ENCODE measurements at regions not wholly inside any gene's neighbourhood (a gene's known extent, or its start where the extent isn't known, plus 50 kb on each side); places are given as distances from the start of the nearest gene placed in this dataset.

DNA sequence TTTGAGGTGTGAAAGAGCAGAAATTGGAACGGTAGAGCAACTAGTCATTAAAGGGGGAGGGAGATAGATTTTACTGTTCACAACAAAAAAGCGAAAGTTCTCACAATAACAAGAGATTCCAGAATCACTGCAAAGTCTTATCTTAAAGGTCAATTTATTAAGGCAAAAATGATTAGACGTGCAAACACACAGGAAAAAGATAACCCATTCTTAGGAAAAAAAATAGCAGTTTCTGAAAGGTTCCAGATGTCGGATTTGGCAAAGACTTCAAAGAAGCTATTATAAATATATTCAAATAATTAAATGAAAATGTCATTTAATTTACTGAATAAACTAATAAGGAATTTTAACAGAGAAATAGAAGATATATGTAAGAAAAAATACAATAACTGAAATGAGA is 70.8 kb upstream of the GNAI1 start:
- Histone ChIP-seq H3K9ac (ENCODE audit: low read depth in 2 of 2, low read length in 2 of 2) (no peak overlapping the region), H3K4me3 (no peak overlapping the region), H3K27ac (no peak overlapping the region), H3K9me3 (no peaks in the 10 kb centered on the region), H3K27me3 (no peaks in the 10 kb centered on the region), H3K36me3 (no peaks in the 10 kb centered on the region), H3K4me1 (no peaks in the 10 kb centered on the region)
- intact Hi-C loops (cut with DNase I) = no loop called here
- TF ChIP-seq, protein P1, sequence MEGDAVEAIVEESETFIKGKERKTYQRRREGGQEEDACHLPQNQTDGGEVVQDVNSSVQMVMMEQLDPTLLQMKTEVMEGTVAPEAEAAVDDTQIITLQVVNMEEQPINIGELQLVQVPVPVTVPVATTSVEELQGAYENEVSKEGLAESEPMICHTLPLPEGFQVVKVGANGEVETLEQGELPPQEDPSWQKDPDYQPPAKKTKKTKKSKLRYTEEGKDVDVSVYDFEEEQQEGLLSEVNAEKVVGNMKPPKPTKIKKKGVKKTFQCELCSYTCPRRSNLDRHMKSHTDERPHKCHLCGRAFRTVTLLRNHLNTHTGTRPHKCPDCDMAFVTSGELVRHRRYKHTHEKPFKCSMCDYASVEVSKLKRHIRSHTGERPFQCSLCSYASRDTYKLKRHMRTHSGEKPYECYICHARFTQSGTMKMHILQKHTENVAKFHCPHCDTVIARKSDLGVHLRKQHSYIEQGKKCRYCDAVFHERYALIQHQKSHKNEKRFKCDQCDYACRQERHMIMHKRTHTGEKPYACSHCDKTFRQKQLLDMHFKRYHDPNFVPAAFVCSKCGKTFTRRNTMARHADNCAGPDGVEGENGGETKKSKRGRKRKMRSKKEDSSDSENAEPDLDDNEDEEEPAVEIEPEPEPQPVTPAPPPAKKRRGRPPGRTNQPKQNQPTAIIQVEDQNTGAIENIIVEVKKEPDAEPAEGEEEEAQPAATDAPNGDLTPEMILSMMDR (IDR thresholded peaks at IDR 0.05) = no peak
- DNase-seq = no peak

DNA sequence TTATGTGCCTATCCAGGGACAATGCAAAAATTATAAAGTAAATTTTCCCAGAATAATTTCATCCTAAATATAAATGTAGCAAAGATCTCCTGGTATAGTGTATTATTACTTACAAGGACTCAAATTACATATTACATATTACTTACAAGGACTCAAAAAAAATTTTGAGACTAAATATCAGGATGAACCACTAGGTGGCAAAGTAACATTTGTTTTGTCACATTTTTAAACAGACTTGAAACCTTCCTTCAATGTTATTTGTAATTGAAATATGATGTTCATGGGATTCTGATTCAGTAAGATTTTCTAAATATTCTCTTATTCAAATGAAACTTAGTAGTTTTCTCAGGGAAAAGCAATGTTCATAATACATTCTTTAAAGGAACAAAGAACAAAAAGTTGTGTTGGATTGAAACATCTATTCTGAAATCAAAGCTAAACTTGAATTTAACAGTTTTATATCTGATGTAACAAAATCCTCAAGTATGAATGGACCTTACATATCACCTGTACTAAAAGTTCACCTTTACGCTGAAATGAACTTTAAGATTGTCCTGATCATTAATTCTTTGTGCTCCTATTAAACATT is 74.3 kb upstream of the GNAI1 start:
- TF ChIP-seq, protein P1 (IDR thresholded peaks at IDR 0.05) = no peak
- Histone ChIP-seq H3K27ac (no peak overlapping the region), H3K4me3 (no peak overlapping the region), H3K36me3 (no peaks in the 10 kb centered on the region), H3K9me3 (no peaks in the 10 kb centered on the region), H3K9ac (ENCODE audit: low read depth in 2 of 2, low read length in 2 of 2) (no peak overlapping the region), H3K27me3 (no peaks in the 10 kb centered on the region), H3K4me1 (no peaks in the 10 kb centered on the region)
- no peak for DNase-seq
- intact Hi-C loops (cut with DNase I) = loop anchor here (2.0 kb wide), 1 partner anchor 332 kb away; no protein-coding TSS in a partner anchor

DNA sequence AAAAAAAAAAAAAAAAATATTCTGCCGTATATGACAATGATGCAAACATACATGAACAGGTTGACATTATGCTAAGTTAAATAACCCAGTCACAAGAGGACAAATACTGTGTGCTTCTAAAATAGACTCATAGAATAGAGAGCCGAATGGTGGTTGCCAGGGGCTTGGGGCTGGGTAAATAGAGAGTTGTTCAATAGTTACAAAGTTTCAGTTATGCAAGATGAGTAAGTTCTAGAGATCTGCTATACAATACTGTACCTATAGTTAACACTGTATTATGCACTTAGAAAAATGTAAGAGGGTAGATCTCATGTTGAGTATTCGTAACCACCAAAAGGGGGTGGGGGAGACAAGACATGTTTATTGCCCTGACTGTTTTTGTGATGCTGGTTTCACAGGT is 77.1 kb upstream of the GNAI1 start:
- H3K27ac ChIP-seq = no peak overlapping the region
- no peaks in the 10 kb centered on the region for H3K4me1 ChIP-seq
- TF ChIP-seq, protein P1 (IDR thresholded peaks at IDR 0.05) = no peak
- H3K36me3 ChIP-seq = no peaks in the 10 kb centered on the region
- no peak for DNase-seq
- H3K4me3 ChIP-seq = no peak overlapping the region
- intact Hi-C loops (cut with DNase I) = loop anchor here (5.0 kb wide), 1 partner anchor 395 kb away; no protein-coding TSS in a partner anchor
- H3K9me3 ChIP-seq = no peaks in the 10 kb centered on the region
- H3K27me3 ChIP-seq = no peaks in the 10 kb centered on the region
- H3K9ac ChIP-seq (ENCODE audit: low read depth in 2 of 2, low read length in 2 of 2) = no peak overlapping the region

DNA sequence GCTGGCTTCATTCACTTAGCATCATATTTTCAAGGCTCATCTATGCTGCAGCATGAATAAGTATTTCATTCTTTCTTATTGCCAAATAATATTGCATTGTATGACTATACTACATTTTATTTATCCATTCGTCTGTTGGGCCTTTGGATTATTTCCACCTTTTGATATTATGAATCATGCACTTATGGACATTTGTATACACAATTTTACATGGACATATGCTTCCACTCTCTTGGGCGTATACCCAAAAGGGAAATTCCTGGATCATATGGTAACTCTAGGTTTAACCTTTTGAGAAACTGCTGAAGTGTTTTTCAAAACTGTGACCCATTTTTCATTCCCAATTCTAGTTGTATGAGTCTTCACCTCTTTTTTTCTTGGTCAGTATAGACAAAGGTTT is 80.3 kb upstream of the GNAI1 start:
- no peaks in the 10 kb centered on the region for H3K9me3 ChIP-seq
- H3K27ac ChIP-seq = no peak overlapping the region
- intact Hi-C loops (cut with DNase I) = no loop called here
- no peak overlapping the region for H3K4me3 ChIP-seq
- no peaks in the 10 kb centered on the region for H3K27me3 ChIP-seq
- H3K9ac ChIP-seq (ENCODE audit: low read depth in 2 of 2, low read length in 2 of 2) = no peak overlapping the region
- H3K36me3 ChIP-seq = no peaks in the 10 kb centered on the region
- H3K4me1 ChIP-seq = no peaks in the 10 kb centered on the region
- DNase-seq = no peak
- TF ChIP-seq, protein P1 (IDR thresholded peaks at IDR 0.05) = no peak

DNA sequence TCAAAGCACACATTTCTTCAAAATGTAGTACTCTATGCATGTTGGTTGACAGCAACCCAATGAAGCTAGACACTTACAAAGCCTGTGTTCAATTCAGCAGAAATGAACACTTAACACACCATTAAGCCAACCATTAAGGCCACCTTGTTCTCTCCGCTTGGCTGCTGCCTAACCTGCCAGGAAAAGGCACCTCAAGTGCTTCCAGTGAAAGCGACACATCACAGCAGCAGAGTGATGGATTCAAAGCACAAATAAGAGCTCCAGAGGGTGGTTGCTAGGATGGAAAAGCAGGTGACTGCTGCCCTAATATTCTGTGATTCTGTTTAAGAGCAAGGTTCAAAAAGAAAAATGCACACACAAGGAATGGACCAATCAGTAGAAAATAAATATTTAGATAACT is 81.5 kb upstream of the GNAI1 start:
- Histone ChIP-seq H3K9ac (ENCODE audit: low read depth in 2 of 2, low read length in 2 of 2) (no peak overlapping the region), H3K9me3 (no peaks in the 10 kb centered on the region), H3K36me3 (no peaks in the 10 kb centered on the region), H3K27ac (no peak overlapping the region), H3K4me1 (no peaks in the 10 kb centered on the region), H3K4me3 (no peak overlapping the region), H3K27me3 (no peaks in the 10 kb centered on the region)
- no peak for DNase-seq
- TF ChIP-seq, protein P1 (IDR thresholded peaks at IDR 0.05) = no peak
- intact Hi-C loops (cut with DNase I) = no loop called here

Measured in colonic mucosa (tissue), 4 donors.